ENCODE measurements at regions not wholly inside any gene's neighbourhood (a gene's known extent, or its start where the extent isn't known, plus 50 kb on each side); places are given as distances from the start of the nearest gene placed in this dataset.
A peak's percentile ranks its signal among the peaks of the same experiment; 100 is the strongest.
"Not testable (repeated sequence)": the region's sequence is repeated elsewhere in the genome, so short reads cannot be mapped to it uniquely, and the experiment has no call there.

DNA sequence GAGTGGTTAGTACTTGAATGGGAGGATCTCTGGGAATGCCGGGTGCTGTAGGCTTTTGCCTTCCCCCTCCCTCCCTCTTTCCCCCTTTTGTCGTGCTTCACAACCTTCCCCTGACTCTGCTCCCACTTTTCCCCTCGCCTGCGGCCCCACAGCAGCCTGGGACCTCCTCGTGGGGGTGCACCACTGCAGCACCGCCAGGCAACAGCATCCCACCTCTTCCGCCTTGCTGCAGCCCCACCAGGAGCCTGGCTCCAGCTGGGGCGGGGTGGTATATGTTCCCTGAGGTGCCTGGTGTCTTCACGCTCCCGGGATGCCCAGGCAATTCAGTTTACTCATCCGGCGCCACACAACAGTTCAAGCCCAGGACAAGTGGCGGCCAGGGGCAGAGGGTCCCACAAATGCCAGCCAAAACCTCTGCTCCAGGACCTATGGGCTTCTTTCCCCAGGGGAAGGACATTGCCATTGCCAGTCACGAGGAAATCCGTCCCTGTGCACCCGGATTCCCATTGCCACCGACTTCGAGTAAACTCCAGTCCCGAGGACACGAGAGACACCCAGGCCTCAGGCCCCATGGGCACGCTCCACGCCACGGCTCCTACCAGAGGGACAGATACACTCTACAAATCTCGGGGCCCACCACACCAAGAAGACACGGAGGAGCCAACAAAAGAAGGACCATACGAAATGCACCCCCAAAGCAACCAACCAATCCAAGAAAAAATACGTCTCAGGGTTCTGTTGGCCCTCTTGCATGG lies 181.7 kb downstream of the ALG10 start:
- no peak for DNase-seq

DNA sequence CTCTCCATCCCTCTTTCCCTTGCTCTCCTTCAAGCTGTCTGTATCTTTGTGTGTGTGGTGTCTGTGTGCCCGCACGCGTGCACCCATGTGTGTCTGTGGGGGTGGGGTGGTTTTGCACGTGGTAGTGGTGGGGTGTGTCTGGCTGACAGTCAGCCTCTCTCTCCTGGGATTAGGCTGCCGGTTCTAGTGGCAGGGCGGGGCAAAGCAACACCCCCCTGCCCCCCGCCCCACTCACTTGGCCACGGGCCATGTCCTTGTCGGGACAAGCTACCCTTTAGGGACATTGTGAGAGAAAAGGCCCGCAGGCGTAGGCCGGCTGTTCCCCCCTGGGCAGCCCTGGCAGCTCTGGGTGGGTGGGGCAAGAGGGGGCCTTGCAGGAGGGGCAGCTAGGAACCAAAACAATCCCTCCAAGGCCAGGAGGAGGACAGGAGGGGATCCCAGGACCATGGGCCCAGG lies 182.6 kb downstream of the ALG10 start:
- no peak for DNase-seq

DNA sequence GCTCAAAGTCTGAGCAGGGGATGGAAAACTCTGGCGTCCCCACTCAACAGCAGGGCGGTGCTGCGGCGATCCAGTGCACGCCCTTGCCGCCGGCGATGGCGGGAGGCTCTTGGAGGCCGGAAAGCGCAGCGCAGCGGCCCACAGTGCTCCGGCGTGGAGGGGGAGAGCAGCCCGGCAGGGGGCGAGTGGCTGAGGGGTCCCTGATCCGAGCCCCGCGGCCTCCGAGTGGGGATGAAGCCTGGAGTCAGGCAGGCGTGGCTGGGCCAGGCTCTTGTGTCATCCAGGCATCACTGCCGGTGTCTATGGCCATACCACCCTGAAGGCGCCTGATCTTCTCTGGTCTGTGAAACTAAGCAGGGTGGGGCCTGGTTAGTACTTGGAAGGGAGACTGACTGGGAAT lies 183.1 kb downstream of the ALG10 start:
- DNase-seq = no peak

DNA sequence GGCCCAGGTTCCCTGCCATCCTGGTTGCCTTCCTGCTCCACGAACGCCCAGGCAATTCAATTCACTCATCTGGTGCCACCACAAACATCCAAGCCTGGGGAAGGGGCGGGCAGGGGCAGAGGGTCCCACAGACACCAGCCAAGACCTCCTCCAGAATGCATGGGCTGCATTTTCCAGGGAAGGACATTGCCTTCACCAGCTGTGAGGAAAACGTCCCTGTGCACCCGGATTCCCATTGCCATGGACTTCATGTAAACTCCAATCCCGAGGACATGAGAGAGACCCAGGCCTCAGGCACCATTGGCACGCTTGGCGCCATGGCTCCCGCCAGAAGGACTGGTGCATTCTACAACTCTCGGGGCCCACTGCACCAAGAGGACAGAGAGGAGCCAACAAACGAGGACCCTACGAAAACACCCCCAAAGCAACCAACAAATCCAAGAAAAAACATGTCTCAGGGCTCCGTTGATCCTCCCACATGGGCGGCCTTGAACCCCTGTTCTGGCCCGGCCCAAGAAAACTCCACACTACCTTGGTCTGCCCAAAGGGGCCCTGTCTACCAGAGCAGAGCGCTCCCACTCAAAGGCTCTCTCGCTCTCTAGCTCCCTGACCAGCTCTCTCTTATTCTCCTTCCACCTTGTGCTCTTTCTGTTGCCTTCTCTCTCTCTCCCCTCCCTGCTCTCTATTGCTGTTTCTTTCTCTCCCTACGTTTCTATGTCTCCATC lies 183.9 kb downstream of the ALG10 start:
- DNase-seq = no peak

- DNase-seq = no peak
These were observed 185.6 kb downstream of the ALG10 start for GRCh38 chr12:34207858-34208257.

DNA sequence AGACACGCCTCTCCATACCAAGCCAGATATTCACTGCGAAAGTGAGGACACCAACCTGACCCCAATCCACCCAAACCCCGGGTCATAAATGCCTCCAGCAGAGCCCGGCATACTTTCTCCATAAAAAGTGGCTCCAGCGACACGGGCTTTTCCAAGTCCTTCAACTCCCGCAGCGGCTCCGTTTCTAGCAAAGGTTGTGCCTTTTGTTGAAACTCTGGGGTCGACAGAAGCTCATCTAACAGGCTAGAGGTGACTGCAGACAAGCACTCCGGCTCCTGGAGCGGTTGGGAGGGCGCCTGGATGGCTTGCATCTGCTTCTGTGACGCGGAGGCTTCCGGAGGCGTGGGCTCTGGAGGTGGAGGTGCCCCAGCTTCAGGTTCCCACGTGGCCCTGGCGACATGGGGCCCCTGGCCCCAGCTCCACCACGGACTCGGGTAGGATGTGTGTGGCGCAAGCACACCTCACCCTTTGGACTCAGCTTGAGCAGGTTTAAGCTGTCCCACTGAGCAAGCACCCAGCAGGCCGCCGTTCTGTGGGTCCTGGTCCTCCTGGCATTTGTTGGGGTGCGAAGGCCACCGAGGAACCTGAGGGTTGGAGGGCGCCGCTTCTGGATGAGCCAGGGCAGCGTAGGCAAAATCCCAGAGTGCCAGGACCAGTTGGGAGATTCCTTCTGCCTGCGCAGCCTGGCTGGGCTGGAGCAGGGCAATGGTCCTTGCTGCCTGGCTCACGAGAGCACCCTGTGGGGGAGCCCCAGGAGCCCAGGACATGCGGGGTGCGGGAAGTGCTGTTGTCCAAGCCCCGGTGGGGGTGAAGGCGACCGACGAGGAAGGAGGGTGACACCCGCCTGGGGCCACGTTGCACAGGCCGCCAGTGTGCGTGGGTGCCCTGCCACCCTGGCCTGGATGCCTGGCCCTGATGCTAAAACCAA lies 186.3 kb downstream of the ALG10 start:
- no peak for DNase-seq

GRCh38 chr12:34209259-34209835 lies 187.1 kb downstream of the ALG10 start:
- DNase-seq = no peak

DNA sequence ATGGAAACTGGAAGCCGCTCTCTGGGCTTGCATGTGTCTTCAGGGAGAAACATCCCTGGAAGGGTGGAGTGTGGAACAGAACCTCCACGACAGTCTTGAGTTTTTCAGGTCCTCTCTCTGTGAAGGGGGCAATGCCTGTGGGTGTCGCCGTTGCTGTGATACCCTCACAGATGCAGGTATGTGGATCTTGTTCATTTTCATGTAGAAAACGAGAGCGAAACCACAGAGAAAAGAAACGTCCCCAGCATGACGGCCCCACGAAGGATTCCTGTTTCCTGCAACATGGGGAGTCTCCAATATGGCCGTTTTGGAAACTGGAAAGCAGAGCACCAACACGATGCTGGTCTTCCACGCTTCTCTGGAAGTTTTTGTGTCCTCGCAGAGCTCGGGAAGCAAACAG lies 187.9 kb downstream of the ALG10 start:
- DNase-seq = no peak

DNA sequence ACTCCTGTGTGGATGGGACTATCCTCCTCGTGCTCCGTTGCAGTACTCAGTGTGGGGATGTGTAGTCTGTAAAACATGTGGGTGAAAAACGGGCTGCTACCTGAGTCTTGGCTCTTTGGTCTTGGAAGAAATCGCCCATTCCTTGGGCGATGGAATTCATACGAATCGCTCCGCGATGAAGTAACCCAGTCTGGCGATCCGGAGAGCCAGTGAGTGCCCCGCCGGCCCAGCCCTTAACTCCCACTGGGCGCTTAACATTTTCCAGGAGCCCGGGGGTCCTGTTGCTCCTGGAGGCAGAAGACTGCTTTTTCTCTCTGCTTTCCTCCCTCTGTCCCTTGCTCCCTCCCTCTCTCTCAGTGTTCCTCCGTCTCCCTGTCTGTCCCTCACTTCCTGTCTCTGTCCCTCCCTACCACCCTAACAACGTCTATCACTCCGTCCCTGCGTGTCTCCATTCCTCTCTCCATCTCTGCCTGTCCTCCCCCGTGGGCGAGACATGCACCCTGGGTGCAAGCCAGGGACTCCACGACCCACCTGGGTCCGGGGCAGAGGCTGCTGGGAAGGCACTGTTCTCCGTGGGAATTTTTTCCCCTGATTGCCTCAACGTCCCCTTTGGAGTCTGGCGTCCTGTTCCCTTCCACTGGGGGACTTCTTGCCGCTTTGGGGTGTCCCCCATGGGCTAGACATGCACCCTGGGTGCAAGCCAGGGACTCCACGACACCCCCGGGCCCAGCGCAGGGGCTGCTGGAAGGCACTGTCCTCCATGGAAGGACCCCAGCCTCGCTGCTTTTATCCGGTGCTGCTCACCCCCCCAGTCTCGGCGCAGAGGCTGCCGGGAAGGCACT lies 188.6 kb downstream of the ALG10 start:
- DNase-seq = no peak

GRCh38 chr12:34212651-34213050 lies 190.4 kb downstream of the ALG10 start:
- no peak for DNase-seq

DNA sequence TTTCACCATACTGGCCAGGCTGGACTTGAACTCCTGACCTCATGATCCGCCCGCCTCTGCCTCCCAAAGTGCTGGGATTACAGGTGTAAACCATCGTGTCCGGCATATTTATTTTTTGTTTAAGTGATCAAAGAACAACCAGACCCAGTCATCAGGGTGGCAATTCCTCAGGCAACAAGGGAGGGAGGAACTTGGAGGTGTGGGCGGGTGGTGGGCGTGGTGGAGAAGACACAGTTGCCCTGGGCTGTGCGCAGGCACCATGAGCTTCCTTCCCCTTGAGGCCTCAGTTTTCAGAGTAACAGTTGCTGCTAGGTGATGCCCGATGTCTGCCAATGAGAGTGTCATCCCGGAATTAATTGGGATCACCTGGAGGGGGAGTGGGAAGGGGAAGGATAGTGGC lies 191.7 kb downstream of the ALG10 start:
- DNase-seq = no peak

GRCh38 chr12:34215213-34215892 lies 193.1 kb downstream of the ALG10 start:
- no peak for DNase-seq

GRCh38 chr12:34215893-34216285 lies 193.6 kb downstream of the ALG10 start:
- DNase-seq = no peak

DNA sequence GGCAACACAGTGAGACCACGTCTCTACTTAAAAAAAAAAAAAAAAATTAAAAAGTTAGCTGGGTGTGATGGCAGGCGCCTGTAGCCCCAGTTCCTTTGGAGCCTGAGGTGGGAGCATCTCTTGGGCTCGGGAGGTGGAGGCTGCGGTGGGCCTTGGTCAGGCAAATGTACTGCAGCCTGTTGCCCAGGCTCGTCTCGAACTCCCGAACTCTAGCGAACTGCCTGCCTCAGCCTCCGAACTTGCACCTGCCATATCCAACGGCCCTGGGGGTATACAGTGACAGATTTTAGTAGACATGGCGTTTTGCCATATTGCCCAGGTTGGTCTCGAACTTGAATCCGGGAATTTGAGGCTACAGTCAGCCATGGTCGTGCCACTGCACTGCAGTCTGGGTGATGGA lies 195.4 kb downstream of the ALG10 start:
- no peak for DNase-seq

- peak; percentile 40 for DNase-seq
These were observed 196.1 kb downstream of the ALG10 start for GRCh38 chr12:34218193-34219045.

DNA sequence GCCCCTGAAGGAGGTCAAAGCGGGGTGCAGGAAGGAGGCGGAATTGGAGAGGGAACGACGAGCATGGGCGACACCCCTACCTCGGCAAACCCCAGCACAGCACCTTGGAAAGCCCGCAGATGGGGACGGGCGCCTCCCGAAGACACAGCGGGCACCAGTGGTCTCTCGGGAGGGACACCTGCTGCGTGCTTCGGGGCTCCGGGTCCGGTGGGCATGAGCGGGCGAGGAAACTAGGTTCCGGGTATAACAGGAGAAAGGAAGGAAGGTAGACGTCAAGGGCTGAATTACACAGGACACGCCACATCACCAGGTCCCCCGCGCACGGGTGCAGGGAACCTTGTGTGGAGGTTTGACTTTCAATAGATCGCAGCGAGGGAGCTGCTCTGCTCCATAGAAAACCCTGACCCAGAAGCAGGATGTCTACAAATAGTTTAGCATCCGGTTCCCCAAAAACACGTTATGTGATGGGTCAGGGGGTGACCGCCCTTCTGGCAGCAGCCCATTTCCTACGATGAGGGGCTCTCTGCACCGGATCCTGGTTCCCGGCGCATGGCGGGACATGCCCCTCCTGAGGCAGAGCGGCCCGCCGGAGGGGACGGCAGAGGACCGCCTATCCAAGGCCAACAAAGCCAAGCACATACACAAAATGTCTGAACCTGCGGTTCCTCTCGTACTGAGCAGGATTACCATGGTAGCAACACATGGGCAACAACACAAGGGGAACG lies 196.9 kb downstream of the ALG10 start:
- DNase-seq = no peak

DNA sequence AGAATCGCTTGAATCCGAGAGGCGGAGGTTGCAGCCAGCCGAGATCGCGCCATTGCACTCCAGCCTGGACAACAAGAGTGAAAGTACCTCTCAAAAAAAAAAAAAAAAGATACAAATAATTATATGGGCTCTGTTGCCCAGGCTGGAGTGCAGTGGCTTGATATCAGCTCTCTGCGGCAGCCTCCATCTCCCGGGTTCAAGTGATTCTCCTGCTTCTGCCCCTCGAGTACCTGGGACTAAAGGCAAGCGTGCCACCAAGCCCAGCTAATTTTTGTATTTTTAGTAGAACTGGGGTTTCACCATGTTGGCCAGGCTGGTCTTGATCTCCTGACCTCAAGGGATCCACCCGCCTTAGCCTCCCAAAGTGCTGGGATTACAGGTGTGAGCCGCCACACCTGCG lies 197.8 kb downstream of the ALG10 start:
- DNase-seq = not testable (repeated sequence)

GRCh38 chr12:34223640-34224039 lies 201.3 kb downstream of the ALG10 start:
- no peak for DNase-seq

- DNase-seq = not testable (repeated sequence)
These were observed 203.7 kb downstream of the ALG10 start for GRCh38 chr12:34226044-34226443.

GRCh38 chr12:34228046-34228445 lies 205.8 kb downstream of the ALG10 start:
- DNase-seq = not testable (repeated sequence)
